AG04450 (cell line): ENCODE measurements at regions not wholly inside any gene's neighbourhood (a gene's known extent, or its start where the extent isn't known, plus 50 kb on each side); places are given as distances from the start of the nearest gene placed in this dataset.

Source experiments
- CTCF ChIA-PET: fragments of 300-600, 350-600 bp; formaldehyde crosslinking; extraction: SDS; loops from one replicate; lab custom pipeline; 2022; ENCODE audit warnings: antibody characterized with exemption, inconsistent platforms; lab: Charles Lee
- POLR2A ChIA-PET: fragments of 350-600 bp; formaldehyde crosslinking; extraction: SDS; loops from one replicate; lab custom pipeline; 2021; ENCODE audit warnings: antibody characterized with exemption, inconsistent platforms; lab: Yijun Ruan, JAX
- DNase-seq: peaks from one replicate; pipeline ENCODE4 v3.0.0-alpha.2; 2011; ENCODE audit warnings: low read depth, low spot score
- H3K27ac ChIP-seq: one replicate; pipeline ENCODE4 v1.5.1; 2012; ENCODE audit warnings: low read depth, low read length, control low read depth
- H3K27me3 ChIP-seq: one replicate; pipeline ENCODE4 v1.6.0; 2012; ENCODE audit warnings: low read length; ENCODE audit not compliant: control insufficient read depth, insufficient read depth
- H3K4me3 ChIP-seq: 2 replicates; pipeline ENCODE4 v1.5.1; 2011; ENCODE audit warnings: mild to moderate bottlenecking, low read depth, low read length, control low read depth
- H3K9me3 ChIP-seq: 2 replicates; pipeline ENCODE4 v1.5.1; 2012; ENCODE audit warnings: low read length; ENCODE audit not compliant: control insufficient read depth, insufficient read depth
- CTCF ChIP-seq: IDR thresholded peaks from 2 replicates; pipeline ENCODE4 v1.5.1; 2011; ENCODE audit warnings: low read depth, low read length, control low read depth, inconsistent platforms

DNA sequence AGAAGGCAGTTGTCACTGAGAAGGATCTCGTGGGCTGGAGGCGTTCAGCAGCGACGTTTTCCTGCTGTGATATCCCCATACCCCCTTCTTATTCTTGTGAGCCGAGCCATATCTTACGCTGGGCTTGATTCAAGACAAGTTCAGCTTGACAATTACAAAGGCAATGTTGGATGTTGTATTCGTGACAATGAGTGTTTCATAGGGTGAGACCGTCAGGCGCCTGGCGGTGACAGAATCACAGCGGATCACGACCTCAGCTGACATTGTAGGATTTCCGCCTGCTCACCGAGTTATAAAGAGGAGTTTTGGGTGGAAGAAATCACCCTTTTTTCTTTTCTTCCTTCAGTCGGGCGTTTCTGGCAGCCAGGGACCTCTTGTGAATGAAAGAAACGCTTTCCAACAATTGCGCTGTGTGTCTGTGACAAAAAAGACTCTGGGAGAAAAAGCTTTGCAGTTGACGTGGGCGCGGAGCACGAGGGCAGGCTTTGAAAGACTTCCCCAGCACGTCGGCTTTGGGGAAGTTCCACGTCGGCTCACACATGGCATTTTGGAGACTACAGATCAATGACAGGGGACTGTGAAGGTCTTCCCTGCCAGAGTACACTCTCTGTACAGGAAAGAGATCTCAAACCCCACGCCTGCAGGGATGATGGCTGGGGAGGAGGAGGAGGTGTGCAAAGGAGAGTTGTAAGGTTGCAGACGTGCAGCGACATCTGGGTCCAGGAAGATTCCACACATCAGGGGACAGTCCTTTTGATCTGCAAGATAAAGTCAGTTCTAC lies 135.4 kb downstream of the CRLF2 start:
- no peak for DNase-seq
- ChIA-PET POLR2A (no interaction called here), CTCF (no interaction called here)
- Histone ChIP-seq H3K4me3 (no peak overlapping the region), H3K9me3 (peaks cover 59% of the 10 kb centered on the region), H3K27ac (no peak overlapping the region), H3K27me3 (no peaks in the 10 kb centered on the region)
- TF ChIP-seq CTCF, result no peak

DNA sequence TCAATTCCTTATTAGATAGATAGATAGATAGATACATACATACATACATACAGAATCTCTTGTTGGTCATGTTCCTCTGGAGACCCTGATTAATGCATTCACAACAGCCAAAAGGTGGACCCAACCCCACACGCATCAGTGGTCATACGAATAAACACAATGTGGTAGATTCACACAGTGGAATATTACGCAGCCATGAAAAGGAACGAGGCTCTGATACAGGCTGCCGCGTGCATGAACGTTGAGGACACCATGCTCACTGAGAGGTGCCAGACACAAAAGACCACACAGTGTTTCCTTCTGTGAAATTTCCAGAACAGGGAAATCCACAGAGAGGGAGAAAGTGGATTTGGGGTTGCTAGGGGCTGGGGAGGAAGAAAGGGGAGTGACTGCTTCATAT lies 136.7 kb downstream of the CRLF2 start:
- no peak for TF ChIP-seq CTCF
- no peak for DNase-seq
- Histone ChIP-seq H3K9me3 (peaks cover 61% of the 10 kb centered on the region), H3K4me3 (no peak overlapping the region), H3K27ac (no peak overlapping the region), H3K27me3 (no peaks in the 10 kb centered on the region)
- POLR2A ChIA-PET, result no interaction called here
- CTCF ChIA-PET, result no interaction called here

- ChIA-PET CTCF (no interaction called here), POLR2A (no interaction called here)
- TF ChIP-seq CTCF, result no peak
- no peak overlapping the region for H3K27ac ChIP-seq
- no peaks in the 10 kb centered on the region for H3K27me3 ChIP-seq
- DNase-seq, result no peak
- H3K4me3 ChIP-seq, result no peak overlapping the region
- H3K9me3 ChIP-seq, result peaks cover 55% of the 10 kb centered on the region
These were observed 137.3 kb downstream of the CRLF2 start for GRCh38 chrX:1075156-1075555.

DNA sequence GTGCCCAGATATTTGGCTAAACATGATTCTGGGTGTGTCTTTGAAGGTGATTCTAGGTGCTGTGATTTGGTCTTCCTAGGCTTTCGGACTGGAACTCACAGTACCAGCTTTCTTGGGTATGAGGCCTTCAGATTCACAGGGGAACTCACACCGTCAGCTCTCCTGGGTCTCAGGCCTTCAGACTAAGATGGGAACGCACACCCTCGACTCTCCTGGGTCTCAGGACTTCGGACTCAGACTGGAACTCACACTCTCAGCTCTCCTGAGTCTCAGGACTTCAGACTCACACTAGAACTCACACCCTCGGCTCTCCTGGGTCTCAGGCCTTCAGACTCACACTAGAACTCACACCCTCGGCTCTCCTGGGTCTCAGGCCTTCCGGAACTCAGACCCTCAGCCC lies 137.7 kb downstream of the CRLF2 start:
- no peak for DNase-seq
- TF ChIP-seq CTCF, result no peak
- Histone ChIP-seq H3K9me3 (peaks cover 51% of the 10 kb centered on the region), H3K27ac (no peak overlapping the region), H3K27me3 (no peaks in the 10 kb centered on the region), H3K4me3 (no peak overlapping the region)
- POLR2A ChIA-PET, result no interaction called here
- CTCF ChIA-PET, result no interaction called here

- Histone ChIP-seq H3K4me3 (no peak overlapping the region), H3K27ac (no peak overlapping the region), H3K9me3 (peaks cover 52% of the 10 kb centered on the region), H3K27me3 (no peaks in the 10 kb centered on the region)
- TF ChIP-seq CTCF, result no peak
- ChIA-PET CTCF (no interaction called here), POLR2A (no interaction called here)
- no peak for DNase-seq
These were observed 138.3 kb downstream of the CRLF2 start for GRCh38 chrX:1074172-1074571.
